NCI-H748 treated with DMSO at 0.1 percent for 48 hours (cell line): ENCODE measurements at regions not wholly inside any gene's neighbourhood (a gene's known extent, or its start where the extent isn't known, plus 50 kb on each side); places are given as distances from the start of the nearest gene placed in this dataset.
"Not testable (repeated sequence)": the region's sequence is repeated elsewhere in the genome, so short reads cannot be mapped to it uniquely, and the experiment has no call there.

Source experiments
- DNase-seq: peaks from one replicate; lab custom pipeline; 2025; lab: John Stamatoyannopoulos, UW

- DNase-seq: no peak
These were observed 139.5 kb upstream of the RBMS3 start for GRCh38 chr3:29141197-29141917.

- no peak for DNase-seq
These were observed 139.0 kb upstream of the RBMS3 start for GRCh38 chr3:29141918-29142275.

- no peak for DNase-seq
These were observed 137.7 kb upstream of the RBMS3 start for GRCh38 chr3:29143151-29143550.

GRCh38 chr3:29144361-29144760 is 136.5 kb upstream of the RBMS3 start:
- DNase-seq: no peak

- DNase-seq: no peak
These were observed 136.1 kb upstream of the RBMS3 start for GRCh38 chr3:29144807-29145206.

GRCh38 chr3:29145360-29145759 is 135.5 kb upstream of the RBMS3 start:
- DNase-seq: no peak

GRCh38 chr3:29152379-29152778 is 128.5 kb upstream of the RBMS3 start:
- no peak for DNase-seq

GRCh38 chr3:29153811-29154210 is 127.1 kb upstream of the RBMS3 start:
- no peak for DNase-seq

GRCh38 chr3:29156086-29156715 is 124.7 kb upstream of the RBMS3 start:
- DNase-seq: no peak

GRCh38 chr3:29164825-29165224 is 116.0 kb upstream of the RBMS3 start:
- no peak for DNase-seq

GRCh38 chr3:29167180-29167579 is 113.7 kb upstream of the RBMS3 start:
- no peak for DNase-seq

GRCh38 chr3:29168081-29168480 is 112.8 kb upstream of the RBMS3 start:
- no peak for DNase-seq

- no peak for DNase-seq
These were observed 112.2 kb upstream of the RBMS3 start for GRCh38 chr3:29168696-29169095.

- DNase-seq: no peak
These were observed 111.4 kb upstream of the RBMS3 start for GRCh38 chr3:29169451-29169850.

GRCh38 chr3:29171043-29171990 is 109.6 kb upstream of the RBMS3 start:
- DNase-seq: no peak

GRCh38 chr3:29176501-29176900 is 104.4 kb upstream of the RBMS3 start:
- peak; percentile 46 for DNase-seq

- DNase-seq: no peak
These were observed 101.8 kb upstream of the RBMS3 start for GRCh38 chr3:29178809-29179793.

- no peak for DNase-seq
These were observed 99.6 kb upstream of the RBMS3 start for GRCh38 chr3:29181149-29181780.

GRCh38 chr3:29181872-29182271 is 99.0 kb upstream of the RBMS3 start:
- DNase-seq: no peak

GRCh38 chr3:29182828-29183227 is 98.0 kb upstream of the RBMS3 start:
- DNase-seq: not testable (repeated sequence)
